PC-9 (cell line): ENCODE measurements at regions not wholly inside any gene's neighbourhood (a gene's known extent, or its start where the extent isn't known, plus 50 kb on each side); places are given as distances from the start of the nearest gene placed in this dataset.

Experiments
- BruUV-seq: library from RNA; stranded (reverse); fragments of 400-500 nt; replicated peaks from 2 replicates; lab custom pipeline; 2021; lab: Mats Ljungman, UMichigan
- CTCF ChIA-PET: fragments of 300-600 bp; sonication (Branson Sonifier 250); formaldehyde crosslinking; loops from one replicate; lab custom pipeline; 2022; ENCODE audit warnings: antibody characterized with exemption; lab: Charles Lee
- POLR2A ChIA-PET: fragments of 300-600 bp; sonication (Branson Sonifier 250); formaldehyde crosslinking; loops from one replicate; lab custom pipeline; 2022; ENCODE audit warnings: antibody characterized with exemption; ENCODE audit not compliant: unreplicated experiment; lab: Charles Lee
- DNase-seq, 2 experiments: peaks; one replicate each; pipeline versions ENCODE4 v3.0.0 to v3.0.0-alpha.2; 2015 to 2022; ENCODE audit warnings: mixed read lengths in 1 of 2
- H2AFZ ChIP-seq: fragments of 200-600 bp; sonication (generic); 2 replicates; pipeline ENCODE4 v1.8.1; 2017; ENCODE audit warnings: antibody characterized with exemption
- H3F3A ChIP-seq: fragments of 200-600 bp; sonication (generic); 2 replicates; pipeline ENCODE4 v1.8.1; 2017; ENCODE audit warnings: antibody characterized with exemption, mild to moderate bottlenecking, low read depth; ENCODE audit not compliant: insufficient read depth
- H3K27ac ChIP-seq: fragments of 200-600 bp; sonication (generic); 2 replicates; pipeline ENCODE4 v1.6.1; 2016; ENCODE audit warnings: mixed run types
- H3K27me3 ChIP-seq: fragments of 200-600 bp; sonication (generic); 2 replicates; pipeline ENCODE4 v1.6.1; 2016; ENCODE audit warnings: low read depth, mixed run types; ENCODE audit not compliant: insufficient read depth
- H3K36me3 ChIP-seq: fragments of 200-600 bp; sonication (generic); 2 replicates; pipeline ENCODE4 v1.6.1; 2016; ENCODE audit warnings: low read depth, mixed run types
- H3K4me1 ChIP-seq: fragments of 200-600 bp; sonication (generic); replicated peaks from 2 replicates; pipeline ENCODE4 v1.6.1; 2016; ENCODE audit warnings: mixed run types; ENCODE audit not compliant: insufficient read depth
- H3K4me2 ChIP-seq: fragments of 200-600 bp; sonication (generic); 2 replicates; pipeline ENCODE4 v1.6.1; 2017; ENCODE audit warnings: mixed run types
- H3K4me3 ChIP-seq: fragments of 200-600 bp; sonication (generic); 2 replicates; pipeline ENCODE4 v1.6.1; 2016; ENCODE audit warnings: mixed run types
- H3K79me2 ChIP-seq: fragments of 200-600 bp; sonication (generic); 2 replicates; pipeline ENCODE4 v1.6.1; 2017; ENCODE audit warnings: low read depth, mixed run types
- H3K9me2 ChIP-seq: fragments of 200-600 bp; sonication (generic); 2 replicates; pipeline ENCODE4 v1.8.1; 2017; ENCODE audit warnings: mild to moderate bottlenecking; ENCODE audit not compliant: insufficient read depth
- H3K9me3 ChIP-seq: fragments of 200-600 bp; sonication (generic); 2 replicates; pipeline ENCODE4 v1.8.1; 2016; ENCODE audit warnings: low read depth; ENCODE audit not compliant: insufficient read depth
- H4K20me1 ChIP-seq: fragments of 200-600 bp; sonication (generic); 2 replicates; pipeline ENCODE4 v1.8.1; 2017; ENCODE audit not compliant: insufficient read depth
- CTCF ChIP-seq: fragments of 200-600 bp; sonication (generic); conservative IDR thresholded peaks from 2 replicates; pipeline ENCODE4 v1.6.1; 2017; ENCODE audit warnings: mixed run types, antibody characterized with exemption, mild to moderate bottlenecking, moderate library complexity
- EZH2 ChIP-seq: fragments of 200-600 bp; sonication (generic); IDR thresholded peaks from 2 replicates; pipeline ENCODE4 v1.8.0; 2017; ENCODE audit warnings: antibody characterized with exemption, low read depth
- intact Hi-C: fragments of 100-400 bp; cut with micrococcal nuclease; formaldehyde crosslinking; loops from one replicate; pipeline ENCODE4 v1.10.0; 2022; ENCODE audit not compliant: unreplicated experiment

- Histone ChIP-seq H3K27me3 (peaks cover 64% of the 10 kb centered on the region), H3K9me2 (no peaks in the 10 kb centered on the region), H3K79me2 (no peaks in the 10 kb centered on the region), H3K4me3 (no peak overlapping the region), H3K4me2 (no peak overlapping the region), H2AFZ (no peak overlapping the region), H3F3A (peaks cover 9% of the 10 kb centered on the region), H3K9me3 (no peaks in the 10 kb centered on the region), H3K36me3 (no peaks in the 10 kb centered on the region), H3K27ac (no peak overlapping the region), H3K4me1 (0 out of 2 replicates have a peak, but pooled peaks cover 4% of the 10 kb centered on the region), H4K20me1 (no peaks in the 10 kb centered on the region)
- CTCF ChIA-PET = no interaction called here
- no peak for DNase-seq
- no TSS peak for BruUV-seq
- intact Hi-C loops = no loop called here
- POLR2A ChIA-PET = no interaction called here
- TF ChIP-seq CTCF = no peak
- no peak for TF ChIP-seq EZH2
These were observed 145.2 kb downstream of the DNAJB6 start for GRCh38 chr7:157482025-157482424.

- no peaks in the 10 kb centered on the region for H3K36me3 ChIP-seq
- CTCF ChIA-PET = no interaction called here
- no peaks in the 10 kb centered on the region for H3K79me2 ChIP-seq
- no peak overlapping the region for H3K27ac ChIP-seq
- no peak overlapping the region for H2AFZ ChIP-seq
- peaks cover 9% of the 10 kb centered on the region for H3F3A ChIP-seq
- TF ChIP-seq EZH2 = no peak
- no peak for TF ChIP-seq CTCF
- no peaks in the 10 kb centered on the region for H3K9me3 ChIP-seq
- H3K9me2 ChIP-seq = no peaks in the 10 kb centered on the region
- intact Hi-C loops = no loop called here
- no peak overlapping the region for H3K4me3 ChIP-seq
- POLR2A ChIA-PET = no interaction called here
- H3K4me2 ChIP-seq = no peak overlapping the region
- H4K20me1 ChIP-seq = no peaks in the 10 kb centered on the region
- no TSS peak for BruUV-seq
- no peak for DNase-seq
- 0 out of 2 replicates have a peak, but pooled peaks cover 4% of the 10 kb centered on the region for H3K4me1 ChIP-seq
- peaks cover 64% of the 10 kb centered on the region for H3K27me3 ChIP-seq
These were observed 145.8 kb downstream of the DNAJB6 start for GRCh38 chr7:157482517-157483087.

GRCh38 chr7:157483515-157483914 lies 146.7 kb downstream of the DNAJB6 start:
- BruUV-seq = no TSS peak
- no peak overlapping the region for H3K27ac ChIP-seq
- H4K20me1 ChIP-seq = no peaks in the 10 kb centered on the region
- no peak for DNase-seq
- POLR2A ChIA-PET = no interaction called here
- H3F3A ChIP-seq = peaks cover 9% of the 10 kb centered on the region
- CTCF ChIA-PET = no interaction called here
- H3K9me3 ChIP-seq = no peaks in the 10 kb centered on the region
- intact Hi-C loops = no loop called here
- H2AFZ ChIP-seq = no peak overlapping the region
- no peak overlapping the region for H3K4me2 ChIP-seq
- TF ChIP-seq CTCF (no peak), EZH2 (no peak)
- peaks cover 63% of the 10 kb centered on the region for H3K27me3 ChIP-seq
- H3K79me2 ChIP-seq = no peaks in the 10 kb centered on the region
- no peak overlapping the region for H3K4me3 ChIP-seq
- H3K36me3 ChIP-seq = no peaks in the 10 kb centered on the region
- H3K4me1 ChIP-seq = no peaks in the 10 kb centered on the region
- no peaks in the 10 kb centered on the region for H3K9me2 ChIP-seq
